Vagina (tissue), 2 donors: ENCODE measurements at regions not wholly inside any gene's neighbourhood (a gene's known extent, or its start where the extent isn't known, plus 50 kb on each side); places are given as distances from the start of the nearest gene placed in this dataset.
"Not testable (repeated sequence)": the region's sequence is repeated elsewhere in the genome, so short reads cannot be mapped to it uniquely, and the experiment has no call there.

Experiments
- DNase-seq, 2 donors: peaks; one replicate each; pipeline ENCODE4 v3.0.0-alpha.2; 2017; ENCODE audit errors: extremely low spot score in 2 of 2
- H3K27ac ChIP-seq: fragments of 200-600 bp; sonication (generic); one replicate; pipeline ENCODE4 v1.5.1; 2019
- H3K27me3 ChIP-seq: fragments of 200-600 bp; sonication (generic); one replicate; pipeline ENCODE4 v1.5.1; 2019
- H3K36me3 ChIP-seq, 2 donors: fragments of 200-600 bp; sonication (generic); one replicate each; pipeline ENCODE4 v1.5.1; 2017 to 2019
- H3K4me1 ChIP-seq: fragments of 200-600 bp; sonication (generic); one replicate; pipeline ENCODE4 v1.5.1; 2019
- H3K4me3 ChIP-seq, 2 donors: fragments of 200-600 bp; sonication (generic); 1 replicate in 1 of 2; 2 replicates in 1 of 2; pipeline ENCODE4 v1.5.1; 2016 to 2019
- H3K9me3 ChIP-seq: fragments of 200-600 bp; sonication (generic); one replicate; pipeline ENCODE4 v1.5.1; 2019
- CTCF ChIP-seq, 3 experiments: fragments of 450-650 bp in 2 of 3; fragments of 200-600 bp in 1 of 3; sonication (generic) in 1 of 3; IDR thresholded peaks; one replicate each; pipeline ENCODE4 v1.5.1; 2017 to 2019; ENCODE audit warnings: antibody characterized with exemption in 3 of 3, mild to moderate bottlenecking in 2 of 3, moderate library complexity in 2 of 3
- POLR2A ChIP-seq, 2 donors: fragments of 450-650 bp; IDR thresholded peaks; one replicate each; pipeline ENCODE4 v1.6.1; 2017; ENCODE audit warnings: antibody characterized with exemption in 2 of 2, mild to moderate bottlenecking in 2 of 2, moderate library complexity in 2 of 2
- POLR2AphosphoS5 ChIP-seq, 2 donors: sonication (generic); formaldehyde crosslinking; IDR thresholded peaks; one replicate each; pipeline ENCODE4 v1.9.0; 2017; ENCODE audit warnings: antibody characterized with exemption in 2 of 2, mild to moderate bottlenecking in 2 of 2, low read depth in 1 of 2; ENCODE audit not compliant: insufficient read depth in 1 of 2
- intact Hi-C: fragments of 100-400 bp; cut with DNase I; formaldehyde crosslinking; loops from one replicate; pipeline ENCODE4 v1.15.1; 2023

- intact Hi-C loops, H3K4me1 ChIP-seq, H3K9me3 ChIP-seq, H3K36me3 ChIP-seq, H3K4me3 ChIP-seq, H3K27me3 ChIP-seq, H3K27ac ChIP-seq, DNase-seq: not testable (repeated sequence)
Measured at GRCh38 chr7:29723127-29723526, 83.2 kb upstream of the WIPF3 start.

GRCh38 chr7:29723599-29723998 is 82.7 kb upstream of the WIPF3 start:
- TF ChIP-seq POLR2AphosphoS5 (IDR thresholded peaks at IDR 0.05; ENCODE audit: insufficient read depth in 1 of 2, low read depth in 1 of 2) (no peak), POLR2A (IDR thresholded peaks at IDR 0.05) (no peak), CTCF (IDR thresholded peaks at IDR 0.05) (no peak)
- no peak overlapping the region for H3K4me3 ChIP-seq
- no peak for DNase-seq
- H3K4me1 ChIP-seq: no peaks in the 10 kb centered on the region
- intact Hi-C loops: no loop called here
- H3K36me3 ChIP-seq: no peaks in the 10 kb centered on the region
- H3K9me3 ChIP-seq: no peaks in the 10 kb centered on the region
- H3K27me3 ChIP-seq: no peaks in the 10 kb centered on the region
- no peak overlapping the region for H3K27ac ChIP-seq

- H3K36me3 ChIP-seq, H3K4me1 ChIP-seq, H3K27me3 ChIP-seq, intact Hi-C loops, H3K4me3 ChIP-seq, DNase-seq, H3K27ac ChIP-seq, H3K9me3 ChIP-seq: not testable (repeated sequence)
Measured at GRCh38 chr7:29729534-29730165, 76.7 kb upstream of the WIPF3 start.

- Histone ChIP-seq H3K9me3 (no peaks in the 10 kb centered on the region), H3K4me3 (no peak overlapping the region), H3K36me3 (no peaks in the 10 kb centered on the region), H3K4me1 (no peaks in the 10 kb centered on the region), H3K27me3 (no peaks in the 10 kb centered on the region), H3K27ac (no peak overlapping the region)
- intact Hi-C loops: no loop called here
- TF ChIP-seq POLR2A (IDR thresholded peaks at IDR 0.05): no peak
- no peak for TF ChIP-seq CTCF (IDR thresholded peaks at IDR 0.05)
- DNase-seq: no peak
Measured at GRCh38 chr7:29734246-29734731, 72.0 kb upstream of the WIPF3 start.

- H3K36me3 ChIP-seq, intact Hi-C loops, H3K27me3 ChIP-seq, H3K4me3 ChIP-seq, DNase-seq, H3K27ac ChIP-seq, H3K9me3 ChIP-seq, H3K4me1 ChIP-seq: not testable (repeated sequence)
Measured at GRCh38 chr7:29747645-29748245, 58.6 kb upstream of the WIPF3 start.

- no peaks in the 10 kb centered on the region for H3K9me3 ChIP-seq
- intact Hi-C loops: no loop called here
- no peaks in the 10 kb centered on the region for H3K4me1 ChIP-seq
- H3K27ac ChIP-seq: no peak overlapping the region
- H3K27me3 ChIP-seq: no peaks in the 10 kb centered on the region
- TF ChIP-seq POLR2A (IDR thresholded peaks at IDR 0.05): no peak
- TF ChIP-seq CTCF (IDR thresholded peaks at IDR 0.05): no peak
- no peak for TF ChIP-seq POLR2AphosphoS5 (IDR thresholded peaks at IDR 0.05; ENCODE audit: insufficient read depth in 1 of 2, low read depth in 1 of 2)
- no peak for DNase-seq
- no peak overlapping the region for H3K4me3 ChIP-seq
- H3K36me3 ChIP-seq: no peaks in the 10 kb centered on the region
Measured at GRCh38 chr7:29748286-29749099, 57.8 kb upstream of the WIPF3 start.
